ENCODE measurements at regions not wholly inside any gene's neighbourhood (a gene's known extent, or its start where the extent isn't known, plus 50 kb on each side); places are given as distances from the start of the nearest gene placed in this dataset.

DNA sequence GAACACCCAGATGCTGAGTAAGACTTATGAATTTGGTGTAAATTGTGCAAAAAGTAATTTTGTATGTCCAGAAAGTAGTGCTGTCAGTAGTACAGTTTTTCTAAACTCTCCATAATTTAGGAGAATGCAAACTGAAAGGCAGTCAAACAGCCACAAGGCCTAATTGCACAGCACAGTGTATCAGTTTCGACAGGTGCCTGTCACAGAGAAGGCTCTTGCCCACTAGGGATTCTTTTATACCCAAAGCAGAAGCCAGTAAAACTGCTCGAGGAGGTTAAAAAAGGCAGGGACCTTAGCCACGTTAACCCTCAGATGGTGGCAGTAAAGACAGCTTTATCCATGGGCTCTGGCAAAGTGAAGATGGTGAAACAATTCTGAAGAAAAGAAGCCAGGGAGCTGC is 69.4 kb upstream of the GATB start:
- Histone ChIP-seq H3K56ac (ENCODE audit: insufficient read length, low read depth, low read length) (no peak overlapping the region), H3K9ac (ENCODE audit: extremely low read depth, insufficient read length, low read length) (no peak overlapping the region), H2BK12ac (ENCODE audit: insufficient read length, low read depth, low read length) (no peak overlapping the region), H2BK20ac (ENCODE audit: low read depth, low read length, poor library complexity, severe bottlenecking) (no peak overlapping the region), H4K8ac (replicated peaks; ENCODE audit: insufficient read length, low read depth, low read length) (no peak overlapping the region), H2BK15ac (ENCODE audit: low read depth, low read length) (no peak overlapping the region), H3K79me2 (ENCODE audit: insufficient read depth, low read length) (no peaks in the 10 kb centered on the region), H3K23me2 (ENCODE audit: insufficient read length, low read depth, low read length, poor library complexity, severe bottlenecking) (no peaks in the 10 kb centered on the region), H3K14ac (ENCODE audit: insufficient read depth, low read length) (no peak overlapping the region), H3T11ph (ENCODE audit: low read length) (no peak overlapping the region), H3K4me2 (ENCODE audit: insufficient read depth, insufficient read length, low read length) (no peak overlapping the region), H2AK5ac (ENCODE audit: insufficient read length, low read length) (no peak overlapping the region), H2BK5ac (ENCODE audit: insufficient read length, low read length) (no peak overlapping the region), H3K27me3 (ENCODE audit: insufficient read depth, low read length) (no peaks in the 10 kb centered on the region), H3K4ac (ENCODE audit: low read depth, low read length) (no peak overlapping the region), H3K79me1 (ENCODE audit: insufficient read depth, low read depth, low read length, poor library complexity, severe bottlenecking) (no peaks in the 10 kb centered on the region), H4K91ac (ENCODE audit: insufficient read length, low read depth, low read length) (no peak overlapping the region), H3K9me3 (ENCODE audit: control insufficient read depth, low read depth, low read length) (no peaks in the 10 kb centered on the region), H4K5ac (ENCODE audit: insufficient read length, low read depth, low read length) (no peak overlapping the region), H3K4me1 (ENCODE audit: insufficient read depth, low read length) (no peaks in the 10 kb centered on the region), H2AFZ (ENCODE audit: low read length) (no peak overlapping the region), H2BK120ac (ENCODE audit: low read depth, low read length, poor library complexity, severe bottlenecking) (no peak overlapping the region), H3K23ac (ENCODE audit: insufficient read length, low read depth, low read length) (no peak overlapping the region), H4K20me1 (ENCODE audit: control insufficient read depth, insufficient read depth, insufficient read length) (no peaks in the 10 kb centered on the region), H3K27ac (ENCODE audit: insufficient read length, low read depth, low read length) (no peak overlapping the region), H3K18ac (ENCODE audit: insufficient read length, low read depth, low read length) (no peak overlapping the region)
- Mint-ChIP-seq H3K4me1 (peaks cover 29 to 31% of the 10 kb centered on the region in 2 experiments), H3K36me3 (ENCODE audit: insufficient read depth in 1 of 3, low read depth in 3 of 3) (peaks cover 3 to 29% (median 5%) of the 10 kb centered on the region in 3 experiments; a peak in 4 of 7 replicates), H3K9me3 (peaks cover 10 to 19% of the 10 kb centered on the region in 2 experiments; a peak in 4 of 5 replicates), H3K27ac (no peak overlapping the region), H3K4me3 (no peak overlapping the region), H3K27me3 (ENCODE audit: low read depth) (no peaks in the 10 kb centered on the region)
- WGBS (ENCODE audit: extremely low coverage, insufficient read length, low lambda C conversion rate) = no CpG with 5 or more reads among the region's 3 CpGs
- DNase-seq = no peak
- TF ChIP-seq, protein P1, sequence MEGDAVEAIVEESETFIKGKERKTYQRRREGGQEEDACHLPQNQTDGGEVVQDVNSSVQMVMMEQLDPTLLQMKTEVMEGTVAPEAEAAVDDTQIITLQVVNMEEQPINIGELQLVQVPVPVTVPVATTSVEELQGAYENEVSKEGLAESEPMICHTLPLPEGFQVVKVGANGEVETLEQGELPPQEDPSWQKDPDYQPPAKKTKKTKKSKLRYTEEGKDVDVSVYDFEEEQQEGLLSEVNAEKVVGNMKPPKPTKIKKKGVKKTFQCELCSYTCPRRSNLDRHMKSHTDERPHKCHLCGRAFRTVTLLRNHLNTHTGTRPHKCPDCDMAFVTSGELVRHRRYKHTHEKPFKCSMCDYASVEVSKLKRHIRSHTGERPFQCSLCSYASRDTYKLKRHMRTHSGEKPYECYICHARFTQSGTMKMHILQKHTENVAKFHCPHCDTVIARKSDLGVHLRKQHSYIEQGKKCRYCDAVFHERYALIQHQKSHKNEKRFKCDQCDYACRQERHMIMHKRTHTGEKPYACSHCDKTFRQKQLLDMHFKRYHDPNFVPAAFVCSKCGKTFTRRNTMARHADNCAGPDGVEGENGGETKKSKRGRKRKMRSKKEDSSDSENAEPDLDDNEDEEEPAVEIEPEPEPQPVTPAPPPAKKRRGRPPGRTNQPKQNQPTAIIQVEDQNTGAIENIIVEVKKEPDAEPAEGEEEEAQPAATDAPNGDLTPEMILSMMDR (conservative IDR thresholded peaks at IDR 0.05) = no peak
